ENCODE measurements at regions not wholly inside any gene's neighbourhood (a gene's known extent, or its start where the extent isn't known, plus 50 kb on each side); places are given as distances from the start of the nearest gene placed in this dataset.

DNA sequence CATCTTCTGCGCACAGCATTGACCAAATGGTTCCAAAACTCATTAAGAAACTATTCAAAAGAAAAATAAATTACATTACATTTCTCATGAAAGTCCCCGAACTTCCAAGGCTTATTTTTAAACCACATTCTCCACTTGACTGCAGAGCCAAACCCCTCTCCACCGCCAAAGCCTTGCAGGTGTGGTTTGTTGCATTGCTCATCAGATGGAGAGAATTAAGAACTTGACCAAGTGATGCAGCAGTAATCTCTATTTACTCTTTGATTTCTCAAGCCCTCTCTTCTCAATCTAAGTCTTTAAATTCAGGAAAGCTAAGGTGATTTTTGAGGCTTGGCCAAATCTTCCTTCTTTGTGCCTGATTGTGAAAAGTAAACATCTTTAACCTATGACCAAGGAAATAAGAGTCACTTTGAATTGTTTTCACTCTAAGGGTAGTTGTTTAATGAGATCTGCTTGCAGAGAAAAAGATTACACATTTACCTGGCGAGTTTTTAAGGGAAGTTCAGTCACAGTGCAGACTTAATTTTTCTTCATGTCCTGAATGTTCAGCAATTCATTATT is 290.5 kb upstream of the ITGA1 start:
- DNase-seq (ENCODE audit: low read depth) = no peak

DNA sequence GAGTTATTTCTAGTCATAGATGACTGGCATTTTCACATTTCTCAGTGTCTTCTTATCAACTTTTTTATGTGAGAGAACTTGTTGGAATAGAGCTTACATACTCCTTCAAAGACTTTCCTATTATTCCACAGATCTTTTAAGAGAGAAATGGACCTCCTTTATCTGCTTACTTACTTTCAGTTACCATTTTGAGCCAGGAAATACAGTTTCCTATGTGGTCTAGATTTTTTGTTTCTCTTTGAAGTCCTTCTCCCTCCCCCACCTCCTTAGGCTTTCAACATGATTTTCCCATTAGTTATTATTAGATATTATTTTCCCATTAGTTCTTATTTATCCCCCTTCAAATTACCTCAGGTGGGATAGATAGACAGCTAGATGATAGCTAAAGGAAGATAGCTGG is 289.1 kb upstream of the ITGA1 start:
- DNase-seq (ENCODE audit: low read depth) = no peak

DNA sequence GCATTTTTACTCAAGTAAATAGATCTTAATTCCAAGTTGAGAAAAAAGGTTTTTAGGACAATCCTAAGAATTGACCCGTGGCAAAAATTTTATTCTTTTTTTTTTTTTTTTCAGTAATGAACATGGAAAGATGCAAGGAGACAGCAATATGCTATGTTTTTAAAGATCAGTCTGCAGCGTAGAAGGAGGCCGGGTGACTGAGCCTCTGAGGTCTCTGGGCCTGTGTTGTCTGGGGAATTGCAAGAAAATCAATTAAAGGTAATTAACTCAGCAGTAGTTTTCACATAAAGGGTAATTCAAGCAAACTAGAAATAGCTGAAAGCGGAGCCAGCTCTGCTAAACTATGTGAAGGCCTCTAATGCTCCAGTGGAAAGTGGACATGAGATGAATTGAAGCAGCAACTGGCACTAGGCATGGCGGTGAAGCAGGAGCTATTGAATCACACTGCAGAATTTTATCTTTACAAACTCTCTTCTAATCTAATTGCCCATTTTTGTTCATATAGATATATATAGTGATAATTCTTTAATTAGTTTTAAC is 285.2 kb upstream of the ITGA1 start:
- no peak for DNase-seq (ENCODE audit: low read depth)

DNA sequence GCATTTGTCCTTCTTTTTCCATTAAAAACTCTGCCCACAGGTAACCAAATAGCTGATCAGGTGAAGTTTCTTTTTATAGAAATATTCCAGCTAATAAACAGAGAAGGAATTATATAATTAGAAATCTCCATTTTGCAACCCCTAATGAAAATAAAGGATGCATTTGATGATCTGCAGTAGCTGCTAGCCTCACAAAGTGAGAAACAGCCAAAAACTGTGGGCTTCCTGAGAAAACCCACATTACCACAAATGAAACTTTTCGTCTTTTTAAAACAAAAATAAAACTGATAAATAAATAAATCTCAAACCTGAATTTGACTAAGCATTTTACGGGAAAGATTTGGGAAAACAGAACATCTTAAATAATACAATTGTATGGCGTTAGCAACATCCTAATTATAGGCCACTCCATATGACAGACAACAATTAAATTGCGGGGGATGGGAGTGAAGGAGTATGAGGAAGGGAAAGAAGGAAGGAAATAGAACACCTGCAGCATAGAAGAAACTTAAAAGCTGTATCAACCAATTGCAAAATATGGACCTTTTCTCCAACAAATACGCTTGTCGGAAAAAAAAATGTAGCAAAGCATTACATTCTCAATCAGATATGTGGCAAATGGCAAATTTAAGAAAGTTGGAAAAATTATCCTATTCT is 283.0 kb upstream of the ITGA1 start:
- no peak for DNase-seq (ENCODE audit: low read depth)

DNA sequence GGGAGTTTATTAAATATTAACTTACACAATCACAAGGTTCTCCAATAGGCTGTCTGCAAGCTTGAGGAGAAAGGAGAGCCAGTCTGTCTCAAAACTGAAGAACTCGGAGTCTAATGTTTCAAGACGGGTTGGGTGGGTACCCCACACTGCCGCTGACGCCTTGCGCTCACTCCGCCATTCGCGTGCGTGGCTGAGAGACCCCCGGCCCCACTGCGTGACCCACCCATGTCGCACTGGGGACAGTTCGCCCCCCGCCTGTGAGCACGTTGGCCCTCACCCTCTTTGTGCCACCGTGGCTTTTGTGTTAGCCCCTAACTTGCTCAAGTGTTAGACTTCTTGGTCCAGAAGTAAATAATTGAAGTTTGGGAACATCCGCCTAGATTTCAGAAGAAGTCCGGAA is 270.0 kb upstream of the ITGA1 start:
- no peak for DNase-seq (ENCODE audit: low read depth)

DNA sequence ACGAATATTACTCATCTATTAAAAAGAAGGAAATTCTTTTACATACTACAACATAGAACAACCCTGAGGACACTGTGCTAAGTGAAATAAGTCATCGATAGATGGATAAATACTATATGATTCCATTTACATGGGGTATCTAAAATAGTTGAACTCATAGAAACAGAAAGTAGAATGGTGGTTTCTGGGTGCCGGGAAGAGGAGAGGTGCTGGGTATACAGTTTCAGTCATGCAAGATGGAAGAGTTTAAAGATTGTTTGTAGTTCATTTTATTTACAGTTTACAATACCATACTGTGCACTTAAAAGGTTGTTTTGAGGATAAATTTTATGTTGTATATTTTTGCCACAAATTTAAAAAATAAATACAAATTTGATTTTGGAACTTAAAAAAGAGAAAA is 267.5 kb upstream of the ITGA1 start:
- no peak for DNase-seq (ENCODE audit: low read depth)

DNA sequence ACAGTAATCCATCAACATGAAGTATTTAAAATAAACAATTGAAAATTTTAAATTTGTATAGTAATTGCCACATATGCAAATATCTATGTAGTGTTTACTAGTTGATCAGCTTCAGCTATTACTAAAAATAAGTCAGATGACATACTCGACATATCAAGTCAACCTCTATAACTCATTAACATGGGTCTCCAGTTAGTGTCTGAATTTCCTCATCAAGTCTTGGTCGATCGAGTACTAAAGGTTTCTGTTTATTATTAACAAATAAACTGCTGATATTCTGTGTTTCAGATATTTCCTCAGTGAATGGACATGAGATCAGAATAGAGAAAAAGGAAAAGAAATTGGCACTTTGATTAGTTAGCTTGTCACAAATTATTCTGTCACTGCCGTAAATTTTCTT is 266.5 kb upstream of the ITGA1 start:
- DNase-seq (ENCODE audit: low read depth) = no peak

DNA sequence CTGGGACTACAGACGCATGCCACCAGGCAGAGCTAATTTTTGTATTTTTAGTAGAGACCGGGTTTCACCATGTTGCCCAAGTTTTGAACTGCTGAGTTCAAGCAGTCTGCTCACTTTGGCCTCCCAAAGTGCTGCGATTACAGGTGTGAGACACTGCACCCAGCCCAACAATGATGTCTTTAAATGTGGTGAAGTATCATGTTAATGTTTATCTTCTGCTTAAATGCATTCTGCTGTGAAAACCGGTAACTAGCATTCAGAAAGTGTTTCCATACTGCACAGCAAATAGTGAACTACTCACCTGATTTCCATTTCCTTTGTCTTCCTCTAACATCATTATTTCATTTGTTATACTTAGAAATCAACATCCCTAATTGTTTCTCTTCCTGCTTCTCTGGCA is 264.0 kb upstream of the ITGA1 start:
- no peak for DNase-seq (ENCODE audit: low read depth)

DNA sequence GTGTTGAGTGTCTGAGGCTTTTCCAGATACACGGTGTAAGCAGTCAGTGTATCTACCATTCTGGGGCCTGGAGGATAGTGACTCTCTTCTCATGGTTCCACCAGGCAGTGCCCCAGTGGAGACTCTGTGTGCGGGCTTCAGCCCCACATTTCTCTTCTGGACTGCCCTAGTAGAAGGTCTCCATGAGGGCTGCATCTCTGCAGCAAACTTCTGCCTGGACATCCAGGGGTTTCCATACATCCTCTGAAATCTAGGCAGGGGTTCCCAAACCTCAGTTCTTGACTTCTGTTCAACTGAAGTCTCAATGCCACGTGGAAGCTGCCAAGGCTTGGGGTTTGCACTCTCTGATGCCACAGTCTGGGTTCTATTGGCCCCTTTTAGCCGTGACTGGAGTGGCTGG is 256.6 kb upstream of the ITGA1 start:
- DNase-seq (ENCODE audit: low read depth) = no peak

DNA sequence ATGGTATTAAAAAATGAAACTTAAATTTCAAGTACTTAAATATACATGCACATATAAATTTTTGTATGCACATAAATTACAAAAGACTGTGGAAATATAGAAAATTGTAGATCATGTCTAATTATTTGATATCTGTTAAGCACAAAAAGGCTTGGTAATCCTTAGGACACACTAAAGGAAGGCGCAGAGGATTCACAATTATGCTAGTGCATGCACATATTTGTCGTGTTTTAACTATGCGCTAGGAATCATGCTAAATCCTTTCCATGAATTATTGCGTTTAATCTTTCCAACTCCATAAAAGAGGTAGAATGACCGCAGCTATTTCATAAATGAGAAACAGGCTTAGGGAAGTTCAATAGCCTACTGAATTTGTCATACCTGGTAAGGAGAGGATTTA is 244.1 kb upstream of the ITGA1 start:
- no peak for DNase-seq (ENCODE audit: low read depth)

DNA sequence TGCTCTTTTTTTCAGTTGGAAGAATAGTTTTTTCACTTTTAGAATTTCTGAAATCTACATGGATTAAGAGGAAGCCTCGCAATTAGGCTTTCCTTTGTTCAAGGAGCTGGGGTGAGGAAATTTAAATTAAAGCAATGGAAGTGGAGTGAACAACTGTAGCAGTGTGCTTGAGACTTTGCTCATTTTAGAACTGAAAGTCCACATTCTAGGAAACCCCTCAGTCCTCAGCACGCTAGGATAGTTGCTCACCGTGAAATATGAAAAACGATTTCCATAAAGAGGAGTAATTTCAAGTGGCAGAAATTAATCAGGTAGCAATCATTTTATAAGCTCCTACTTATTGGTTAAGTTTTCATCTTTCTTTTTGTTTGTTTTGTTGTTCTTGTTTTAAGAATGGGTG is 243.0 kb upstream of the ITGA1 start:
- no peak for DNase-seq (ENCODE audit: low read depth)

DNA sequence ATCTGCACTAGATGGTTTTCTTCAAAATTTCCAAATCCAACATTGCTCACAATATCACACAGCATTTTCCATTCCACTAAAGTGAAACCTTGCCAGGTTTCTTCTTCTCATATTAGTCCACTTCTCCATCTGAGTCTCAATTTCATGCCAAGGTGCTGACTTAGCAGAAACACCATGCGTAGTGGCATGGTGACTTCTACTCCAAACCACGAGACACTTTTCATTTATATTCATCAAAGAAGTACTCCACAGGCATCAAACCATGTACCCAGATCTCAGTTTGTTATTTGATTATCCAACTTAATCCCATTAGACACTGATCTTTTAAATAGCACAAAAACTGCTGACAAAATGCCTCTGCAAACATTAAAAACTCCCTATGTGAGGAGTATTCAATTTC is 233.4 kb upstream of the ITGA1 start:
- no peak for DNase-seq (ENCODE audit: low read depth)

DNA sequence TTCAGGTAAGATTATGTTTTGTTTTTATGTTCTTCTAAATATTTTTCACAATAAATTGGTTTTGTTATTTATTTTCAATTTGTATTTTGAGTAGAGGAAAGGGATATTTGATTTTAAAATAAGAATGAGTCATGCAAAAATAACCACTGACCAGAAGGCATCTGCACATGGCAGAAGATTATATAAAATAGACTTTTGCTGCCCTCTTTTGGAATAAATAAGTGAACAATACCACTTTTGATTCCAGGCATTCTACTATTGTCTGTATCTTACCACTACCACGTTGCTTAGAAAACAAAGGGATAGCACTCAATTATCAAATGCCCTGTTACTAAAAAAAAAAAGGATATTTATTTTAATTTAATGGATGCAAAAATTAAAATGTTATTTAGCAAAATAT is 227.3 kb upstream of the ITGA1 start:
- peak; percentile 21 for DNase-seq (ENCODE audit: low read depth)

DNA sequence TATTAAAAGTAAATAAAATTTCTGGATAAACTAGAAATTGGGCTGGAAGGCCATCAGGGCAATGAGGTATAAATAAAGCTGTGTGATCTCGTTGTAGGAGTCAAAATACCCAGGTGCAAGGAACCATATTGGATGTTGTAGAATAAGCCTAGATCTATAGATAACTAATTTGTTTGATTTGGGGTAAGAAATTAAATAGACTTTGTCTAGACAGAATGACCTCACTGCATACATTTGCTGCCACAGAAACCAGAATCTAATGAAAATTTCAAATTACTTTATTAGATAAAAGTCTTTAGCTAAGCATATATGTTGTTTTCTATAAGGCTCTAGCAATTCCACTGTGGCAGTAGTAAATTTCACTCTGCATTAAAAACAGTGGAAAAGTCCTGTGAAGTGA is 225.2 kb upstream of the ITGA1 start:
- no peak for DNase-seq (ENCODE audit: low read depth)

DNA sequence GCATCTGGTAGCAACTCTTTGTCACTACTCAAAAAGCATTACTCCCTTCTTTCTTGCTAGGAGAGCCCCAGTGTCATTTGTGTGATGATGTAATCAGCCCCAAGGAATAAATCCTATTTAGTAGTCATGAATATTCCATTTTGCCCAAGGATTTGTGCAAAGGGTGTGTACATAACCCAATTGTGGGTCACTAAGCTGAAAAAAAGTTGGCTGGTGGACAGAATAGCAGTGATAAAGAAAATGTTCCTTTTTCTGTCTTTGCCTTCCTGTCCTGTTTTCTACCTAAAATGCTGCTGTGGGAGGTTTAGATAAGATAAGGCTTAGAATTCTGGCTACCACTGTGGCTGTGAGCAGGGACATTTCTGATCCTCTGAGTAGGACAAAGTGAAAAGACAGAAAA is 223.1 kb upstream of the ITGA1 start:
- DNase-seq (ENCODE audit: low read depth) = no peak

DNA sequence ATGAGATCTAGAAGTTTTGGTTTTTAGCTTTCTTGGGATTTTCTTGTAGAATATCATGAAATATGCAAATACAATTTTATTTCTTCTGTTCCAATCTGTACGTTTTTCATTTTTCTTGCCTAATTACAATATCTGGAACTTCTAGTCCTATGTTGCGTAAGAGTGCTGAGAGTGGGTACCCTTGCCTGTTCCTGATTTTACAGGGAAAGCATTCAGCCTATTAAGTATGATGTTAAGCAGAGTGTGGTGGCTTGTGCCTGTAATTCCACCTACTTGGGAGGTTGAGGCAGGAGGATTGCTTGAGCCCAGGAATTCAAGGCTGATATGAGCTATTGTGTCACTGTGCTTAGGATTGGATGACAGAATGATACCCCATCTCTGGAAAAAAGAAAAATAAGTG is 210.2 kb upstream of the ITGA1 start:
- DNase-seq (ENCODE audit: low read depth) = no peak

DNA sequence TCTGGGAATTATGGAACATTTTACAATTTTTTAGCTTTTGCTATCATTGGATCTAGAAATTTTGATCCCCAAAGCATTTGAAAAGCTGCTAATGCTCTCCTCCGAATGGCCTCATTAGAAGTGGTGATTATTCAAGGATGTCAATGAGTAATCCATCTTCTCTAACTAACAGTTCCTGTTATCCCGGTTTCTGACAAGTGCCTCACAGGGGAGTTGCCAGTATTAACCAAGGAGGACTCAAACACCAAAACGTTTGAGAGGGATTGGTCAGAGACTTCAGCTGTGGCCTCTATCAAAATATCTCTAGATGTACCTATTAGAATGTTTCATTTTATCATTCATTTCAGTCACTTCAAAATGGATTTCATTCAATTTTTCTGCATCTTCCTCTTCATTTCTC is 208.3 kb upstream of the ITGA1 start:
- DNase-seq (ENCODE audit: low read depth) = no peak

DNA sequence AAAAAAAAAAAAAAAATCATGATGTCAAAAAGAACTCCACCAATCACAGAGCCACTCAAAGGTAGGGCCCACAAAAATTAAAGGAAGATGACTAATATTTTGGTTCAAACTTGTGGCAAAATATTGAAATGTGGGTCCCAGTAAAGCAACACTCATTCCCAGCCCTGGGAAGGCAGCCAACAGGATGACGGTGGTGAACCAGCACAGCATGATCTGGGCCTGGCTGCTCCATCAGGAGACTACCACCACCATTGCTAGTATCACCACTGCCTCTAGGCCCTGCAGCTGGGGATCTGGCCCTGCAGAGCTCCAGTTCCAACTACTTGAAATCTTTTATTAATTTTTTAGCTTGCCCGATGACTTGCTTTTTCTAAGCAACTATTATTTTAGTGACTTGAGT is 206.8 kb upstream of the ITGA1 start:
- peak; percentile 22 for DNase-seq (ENCODE audit: low read depth)

DNA sequence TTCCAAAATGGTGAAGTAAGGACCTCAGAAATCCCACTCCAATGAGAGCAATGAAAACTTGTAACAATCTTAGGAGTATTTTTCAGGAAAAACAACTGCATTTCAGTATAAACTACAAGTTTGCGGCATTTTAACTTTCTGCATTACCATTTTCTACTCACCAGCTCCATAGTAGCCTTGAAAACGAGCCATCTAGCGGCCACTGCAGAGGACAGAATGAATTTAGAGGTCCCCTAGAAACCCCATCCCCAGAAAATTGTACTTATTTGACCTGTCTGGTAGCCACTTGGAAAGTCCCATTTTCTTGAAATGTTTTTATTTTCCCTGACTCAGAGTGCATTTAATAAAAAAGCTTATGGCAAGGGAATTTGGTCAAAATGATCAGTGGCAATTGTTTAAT is 205.4 kb upstream of the ITGA1 start:
- DNase-seq (ENCODE audit: low read depth) = no peak

DNA sequence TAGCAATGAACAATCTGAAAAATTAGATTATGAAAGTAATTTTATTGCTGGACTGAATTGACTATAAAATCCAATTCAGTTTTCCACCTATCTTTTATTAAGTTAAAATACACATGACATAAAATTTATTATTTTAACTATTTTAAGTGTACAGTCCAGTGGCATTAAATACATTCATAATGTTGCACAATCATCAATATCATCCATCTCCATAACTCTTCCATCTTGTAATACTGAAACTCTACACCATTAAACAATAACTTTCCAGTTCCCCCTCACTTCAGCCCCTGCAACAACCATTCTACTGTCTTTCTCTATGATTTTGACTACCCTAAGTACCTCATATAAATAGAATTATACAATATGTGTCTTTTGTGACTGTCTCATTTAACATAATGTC is 200.6 kb upstream of the ITGA1 start:
- DNase-seq (ENCODE audit: low read depth) = no peak

DNA sequence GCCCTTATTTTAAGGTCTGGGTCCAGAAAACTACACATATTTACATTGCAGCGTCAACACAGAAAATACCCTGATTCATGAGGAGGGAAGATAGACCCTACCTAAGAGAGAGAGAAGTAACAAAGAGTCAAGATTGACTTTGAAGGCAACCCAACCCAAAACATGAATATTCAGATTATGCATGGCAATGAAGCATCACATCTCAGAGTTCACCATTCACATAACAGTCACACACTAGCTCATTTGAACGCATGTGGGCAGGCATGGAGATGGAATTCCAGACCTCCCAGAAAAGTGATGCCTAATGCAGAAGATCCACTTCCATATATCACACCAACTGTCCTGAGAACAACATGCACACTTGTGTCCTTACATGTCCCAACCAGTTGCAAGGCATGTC is 190.1 kb upstream of the ITGA1 start:
- DNase-seq (ENCODE audit: low read depth) = no peak

DNA sequence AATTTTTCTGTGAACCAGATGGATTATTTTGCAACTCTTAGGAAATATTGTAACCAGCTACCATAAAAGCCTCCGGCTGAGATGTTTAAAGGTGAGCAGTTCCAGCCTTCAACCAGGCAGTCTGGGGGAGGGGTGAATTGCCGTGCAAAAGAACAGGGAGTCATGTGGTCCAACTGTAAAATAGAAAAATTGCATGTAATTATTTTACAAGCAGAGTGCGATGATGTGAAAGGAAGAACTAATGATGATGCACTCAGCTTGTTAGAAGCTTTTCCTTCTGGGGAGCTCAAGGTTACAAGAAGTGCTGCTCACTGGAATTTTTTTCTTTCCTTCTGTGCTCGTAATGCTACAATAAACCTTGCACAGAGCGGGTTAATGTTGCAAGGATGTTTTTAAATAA is 188.7 kb upstream of the ITGA1 start:
- no peak for DNase-seq (ENCODE audit: low read depth)

DNA sequence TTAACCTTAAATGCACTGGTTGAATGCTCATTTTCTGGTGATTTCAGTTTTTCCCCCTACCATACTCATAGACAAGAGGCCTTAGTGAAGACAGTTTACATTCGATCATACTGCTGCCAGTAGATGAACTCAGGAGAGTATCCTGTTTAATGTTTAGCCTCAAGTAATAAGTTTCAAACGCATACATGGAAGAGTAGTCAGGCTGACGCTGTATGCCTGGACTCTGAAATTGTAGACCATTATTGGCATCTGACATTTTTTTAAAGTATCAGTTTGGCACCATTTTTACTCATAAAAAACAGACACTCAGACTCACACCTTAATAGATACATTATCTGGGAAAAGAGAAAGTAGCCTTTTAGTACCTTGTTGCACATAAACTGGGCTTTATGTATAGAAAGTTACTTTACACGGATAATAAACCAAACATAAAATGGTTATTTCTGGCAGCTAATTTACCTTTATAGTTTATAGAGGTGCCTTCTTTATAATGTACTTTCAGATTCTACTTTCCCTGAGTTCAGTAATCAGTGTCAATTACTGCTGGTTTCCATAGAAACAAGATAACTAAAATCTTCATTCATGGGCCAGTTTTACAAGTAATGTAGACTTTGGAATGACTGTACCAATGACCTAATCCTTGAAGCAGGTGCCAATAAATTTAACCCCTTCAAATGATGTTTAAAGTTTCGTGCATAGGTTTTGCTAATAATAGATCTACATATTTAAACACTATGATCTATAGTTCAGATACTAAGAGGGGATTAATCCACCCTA is 183.8 kb upstream of the ITGA1 start:
- no peak for DNase-seq (ENCODE audit: low read depth)
